HepG2 (cell line): ENCODE measurements at regions not wholly inside any gene's neighbourhood (a gene's known extent, or its start where the extent isn't known, plus 50 kb on each side); places are given as distances from the start of the nearest gene placed in this dataset.

Source experiments
- ATAC-seq: fragments of 200-7000 bp; cut with Tn5 transposase; 3 replicates; pipeline ENCODE4 v1.9.1; 2020; ENCODE audit warnings: mild to moderate bottlenecking, moderate library complexity
- BruUV-seq: library from RNA; stranded (reverse); fragments of 400-500 nt; replicated peaks from 2 replicates; lab custom pipeline; 2021; lab: Mats Ljungman, UMichigan
- CTCF ChIA-PET: fragments of 300-600 bp; formaldehyde crosslinking; extraction: SDS; loops from one replicate; lab custom pipeline; 2021; ENCODE audit warnings: low total read pairs, inconsistent platforms, low intra/inter-chr PET ratio; lab: Yijun Ruan, JAX
- POLR2A ChIA-PET: fragments of 350-600 bp; sonication (Branson Sonifier 250); formaldehyde crosslinking; loops from one replicate; lab custom pipeline; 2020; ENCODE audit warnings: antibody characterized with exemption, inconsistent platforms; lab: Yijun Ruan, JAX
- DNase-seq: peaks from one replicate; pipeline ENCODE4 v3.0.0-alpha.2; 2015; ENCODE audit warnings: low spot score
- FAIRE-seq: peaks from 3 replicates; lab custom pipeline; 2011; peaks lifted over from hg19 to GRCh38; lab: Jason Lieb, UNC
- H2AFZ ChIP-seq: one replicate; pipeline ENCODE4 v1.6.1; 2011; ENCODE audit warnings: low read length, inconsistent platforms
- H3K27ac ChIP-seq: fragments of 300-600 bp; 3 replicates; pipeline ENCODE4 v1.8.0; 2011; ENCODE audit warnings: mixed run types, mild to moderate bottlenecking, mixed read lengths, low read length, inconsistent platforms; ENCODE audit not compliant: insufficient read depth; ENCODE audit errors: extremely low read length
- H3K27me3 ChIP-seq, 2 experiments: fragments of 200-600 bp in 1 of 2; 2 replicates in 1 of 2; 3 replicates in 1 of 2; pipeline versions ENCODE4 v1.6.0 to v1.8.0; 2011; ENCODE audit warnings: low read length in 2 of 2, mild to moderate bottlenecking in 2 of 2, moderate library complexity in 2 of 2, inconsistent platforms in 1 of 2; ENCODE audit not compliant: insufficient read depth in 2 of 2, control insufficient read depth in 1 of 2
- H3K36me3 ChIP-seq, 2 experiments: fragments of 200-600 bp in 1 of 2; replicated peaks in 1 of 2; 2 replicates in 1 of 2; 3 replicates in 1 of 2; pipeline versions ENCODE4 v1.5.1 to v1.8.0; 2011; ENCODE audit warnings: low read length in 2 of 2, inconsistent platforms in 1 of 2; ENCODE audit not compliant: insufficient read depth in 2 of 2, control insufficient read depth in 1 of 2
- H3K4me1 ChIP-seq: 2 replicates; pipeline ENCODE4 v1.5.1; 2012; ENCODE audit warnings: low read length, inconsistent platforms; ENCODE audit not compliant: insufficient read depth
- H3K4me2 ChIP-seq: 2 replicates; pipeline ENCODE4 v1.6.0; 2011; ENCODE audit warnings: low read depth, low read length, inconsistent platforms
- H3K4me3 ChIP-seq, 3 experiments: fragments of 200-600 bp in 1 of 3; sonication (generic), shearing (Covaris generic) in 1 of 3; replicated peaks in 1 of 3; 2 replicates each; pipeline ENCODE4 v1.5.1; 2011 to 2016; ENCODE audit warnings: low read length in 3 of 3, inconsistent platforms in 2 of 3, low read depth in 2 of 3, mild to moderate bottlenecking in 2 of 3, control low read depth in 1 of 3, mixed read lengths in 1 of 3; ENCODE audit not compliant: insufficient read depth in 1 of 3
- H3K79me2 ChIP-seq: one replicate; pipeline ENCODE4 v1.6.1; 2011; ENCODE audit warnings: low read length, inconsistent platforms; ENCODE audit not compliant: insufficient read depth
- H3K9ac ChIP-seq: 2 replicates; pipeline ENCODE4 v1.6.0; 2011; ENCODE audit warnings: mild to moderate bottlenecking, low read depth, low read length, inconsistent platforms; ENCODE audit not compliant: insufficient read depth
- H3K9me3 ChIP-seq: 2 replicates; pipeline ENCODE4 v1.5.1; 2012; ENCODE audit warnings: mild to moderate bottlenecking, low read length
- H4K20me1 ChIP-seq: 2 replicates; pipeline ENCODE4 v1.6.0; 2011; ENCODE audit warnings: inconsistent platforms, mild to moderate bottlenecking, low read length, moderate library complexity; ENCODE audit not compliant: insufficient read depth
- CBX2 ChIP-seq, 2 experiments: fragments of 200-600 bp in 1 of 2; sonication (generic); formaldehyde crosslinking in 1 of 2; IDR thresholded peaks; 2 replicates each; pipeline versions ENCODE4 v1.7.0 to v1.8.1; 2018 to 2022; ENCODE audit warnings: low read depth in 2 of 2, low read length in 1 of 2, mild to moderate bottlenecking in 1 of 2, missing genetic modification reagents in 1 of 2
- HDAC6 ChIP-seq: fragments of 200-600 bp; sonication (generic); IDR thresholded peaks from 2 replicates; pipeline ENCODE4 v1.7.0; 2017; ENCODE audit warnings: mild to moderate bottlenecking, antibody characterized with exemption, low read length, low read depth
- MAX ChIP-seq: IDR thresholded peaks from 2 replicates; pipeline ENCODE4 v1.6.1; 2012; ENCODE audit warnings: inconsistent platforms
- NFAT5 ChIP-seq: sonication (generic); formaldehyde crosslinking; IDR thresholded peaks from 2 replicates; pipeline ENCODE4 v1.4.0; 2020; ENCODE audit warnings: missing genetic modification reagents
- RAD21 ChIP-seq: fragments of 450-650 bp; formaldehyde crosslinking; IDR thresholded peaks from 2 replicates; pipeline ENCODE4 v1.5.0; 2020; ENCODE audit warnings: mild to moderate bottlenecking
- SMARCE1 ChIP-seq: fragments of 450-650 bp; IDR thresholded peaks from 2 replicates; pipeline ENCODE4 v1.6.1; 2017; ENCODE audit warnings: borderline replicate concordance
- TFAP4 ChIP-seq: sonication (generic); IDR thresholded peaks from 2 replicates; pipeline ENCODE4 v1.6.1; 2016; ENCODE audit warnings: low read depth, borderline replicate concordance
- ZBTB1 ChIP-seq: sonication (generic); formaldehyde crosslinking; IDR thresholded peaks from 2 replicates; pipeline ENCODE4 v1.4.0; 2020; ENCODE audit warnings: missing genetic modification reagents, borderline replicate concordance
- ZBTB4 ChIP-seq: sonication (generic); formaldehyde crosslinking; IDR thresholded peaks from 2 replicates; pipeline ENCODE4 v1.4.0; 2020; ENCODE audit warnings: missing genetic modification reagents, mild to moderate bottlenecking, borderline replicate concordance
- ZHX1 ChIP-seq: sonication (generic); formaldehyde crosslinking; IDR thresholded peaks from 2 replicates; pipeline ENCODE4 v1.8.1; 2022; ENCODE audit warnings: low read depth, mild to moderate bottlenecking, missing genetic modification reagents
- ZNF333 ChIP-seq: sonication (generic); formaldehyde crosslinking; IDR thresholded peaks from 2 replicates; pipeline ENCODE4 v1.4.0; 2020; ENCODE audit warnings: mild to moderate bottlenecking, missing genetic modification reagents, borderline replicate concordance
- WGBS: methylation state at CpG from one replicate; pipeline ENCODE4 v1.1.6; 2017; ENCODE audit warnings: low lambda C conversion rate; 5-methylcytosine and 5-hydroxymethylcytosine counted together
- in situ Hi-C: cut with HindIII; loops from 2 replicates; pipeline ENCODE4 v1.10.0; 2017; ENCODE audit warnings: low pct_unique_long_range_greater_than_20kb; ENCODE audit not compliant: extremely low pct_ligation_motif_present
- intact Hi-C: fragments of 100-400 bp; cut with micrococcal nuclease; formaldehyde crosslinking; loops from one replicate; pipeline ENCODE4 v1.10.0; 2022; ENCODE audit not compliant: unreplicated experiment

GRCh38 chr2:41806286-41806685 lies 241.5 kb upstream of the PKDCC start:
- DNase-seq = peak; percentile 12
- CTCF ChIA-PET = interaction anchor here (2.4 kb wide), 1 partner anchor 280 kb away, joined by 7 read pairs; no protein-coding TSS in a partner anchor
- H3K4me2 ChIP-seq = no peak overlapping the region
- BruUV-seq = no TSS peak
- H3K36me3 ChIP-seq = no peaks in the 10 kb centered on the region
- H3K27me3 ChIP-seq = no peaks in the 10 kb centered on the region
- no peak for FAIRE-seq
- H3K27ac ChIP-seq = no peak overlapping the region
- POLR2A ChIA-PET = no interaction called here
- H3K9me3 ChIP-seq = 0 out of 2 replicates have a peak, but pooled peaks cover 5% of the 10 kb centered on the region
- intact Hi-C loops (loop anchor here (1.0 kb wide), 2 partner anchors 34 to 280 kb away; no protein-coding TSS in a partner anchor), in situ Hi-C loops (no loop called here)
- no peaks in the 10 kb centered on the region for H4K20me1 ChIP-seq
- no peak overlapping the region for H3K9ac ChIP-seq
- H2AFZ ChIP-seq = no peak overlapping the region
- ATAC-seq = peak; percentile 53; the same call in 2 of the 3 replicates
- 33% methylated on average over 2 of the region's 2 CpGs for WGBS
- H3K79me2 ChIP-seq = no peaks in the 10 kb centered on the region
- H3K4me1 ChIP-seq = no peaks in the 10 kb centered on the region
- H3K4me3 ChIP-seq = no peak overlapping the region
- TF ChIP-seq CBX2 (IDR thresholded peaks at IDR 0.05; ENCODE audit: low read depth, low read length) = no peak
- no peak for TF ChIP-seq CBX2 (CRISPR knock-in tag; IDR thresholded peaks at IDR 0.05; ENCODE audit: low read depth)
- TF ChIP-seq ZNF333 (CRISPR knock-in tag) = no peak
- peak; percentile 46; the same call in 1 of the 2 replicates for TF ChIP-seq RAD21 (CRISPR knock-in tag)
- no peak for TF ChIP-seq HDAC6
- TF ChIP-seq SMARCE1 = no peak
- TF ChIP-seq NFAT5 (CRISPR knock-in tag) = no peak
- no peak for TF ChIP-seq TFAP4
- no peak for TF ChIP-seq ZBTB4
- no peak for TF ChIP-seq ZBTB1 (CRISPR knock-in tag)
- TF ChIP-seq MAX = no peak
- TF ChIP-seq ZHX1 (CRISPR knock-in tag) = no peak
